ENCODE measurements at regions not wholly inside any gene's neighbourhood (a gene's known extent, or its start where the extent isn't known, plus 50 kb on each side); places are given as distances from the start of the nearest gene placed in this dataset.
"Not testable (repeated sequence)": the region's sequence is repeated elsewhere in the genome, so short reads cannot be mapped to it uniquely, and the experiment has no call there.

DNA sequence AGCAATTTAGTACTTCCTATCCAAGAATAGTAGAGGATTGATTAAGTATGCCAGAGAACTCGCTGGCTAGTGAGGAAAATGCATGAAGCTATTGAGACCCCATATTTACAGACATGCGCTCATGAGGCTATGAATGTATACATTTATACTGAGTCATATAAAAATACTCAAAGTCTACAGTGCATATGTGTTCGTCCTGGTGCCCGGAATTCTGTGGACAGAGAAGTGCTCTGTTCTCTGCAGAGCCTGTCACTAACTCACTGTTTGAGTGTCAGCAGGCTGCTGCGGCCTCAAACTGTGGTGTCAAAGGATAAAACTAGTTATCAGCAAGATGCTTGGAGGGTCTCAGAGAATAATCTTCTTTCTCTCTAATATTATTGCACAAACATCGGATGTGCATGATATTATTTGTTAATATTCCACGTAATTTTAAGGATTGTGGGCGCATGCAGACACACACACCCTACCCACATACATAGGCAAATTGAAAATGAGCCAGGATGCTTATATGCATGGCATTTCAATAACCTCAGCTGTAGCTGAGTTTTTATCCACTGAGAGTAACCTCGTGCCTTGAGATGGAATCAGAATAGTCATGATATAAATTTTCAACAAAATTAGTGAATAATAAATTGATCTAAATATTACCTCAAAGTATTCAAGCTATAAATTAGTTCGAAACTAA is 50.0 kb upstream of the TSC22D2 start:
- DNase-seq: no peak

DNA sequence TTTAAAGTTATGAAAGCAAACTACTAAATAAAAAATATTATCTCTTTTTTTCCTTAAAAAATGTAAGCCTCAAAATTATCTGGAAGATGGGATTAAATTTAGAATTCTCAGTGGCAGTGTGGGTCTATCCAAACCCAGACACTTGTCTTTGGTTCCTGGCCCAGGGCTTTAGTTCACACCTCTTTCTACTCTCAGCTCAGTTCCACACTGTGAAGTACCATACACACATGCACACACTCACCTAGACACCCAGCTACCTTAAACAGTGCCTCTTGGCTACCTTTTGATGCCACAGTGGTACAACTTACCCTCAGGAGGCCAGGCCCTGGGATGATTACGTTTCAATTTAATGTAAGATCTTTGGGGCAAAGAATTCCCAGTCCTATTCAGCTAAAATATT is 51.0 kb upstream of the TSC22D2 start:
- no peak for DNase-seq

DNA sequence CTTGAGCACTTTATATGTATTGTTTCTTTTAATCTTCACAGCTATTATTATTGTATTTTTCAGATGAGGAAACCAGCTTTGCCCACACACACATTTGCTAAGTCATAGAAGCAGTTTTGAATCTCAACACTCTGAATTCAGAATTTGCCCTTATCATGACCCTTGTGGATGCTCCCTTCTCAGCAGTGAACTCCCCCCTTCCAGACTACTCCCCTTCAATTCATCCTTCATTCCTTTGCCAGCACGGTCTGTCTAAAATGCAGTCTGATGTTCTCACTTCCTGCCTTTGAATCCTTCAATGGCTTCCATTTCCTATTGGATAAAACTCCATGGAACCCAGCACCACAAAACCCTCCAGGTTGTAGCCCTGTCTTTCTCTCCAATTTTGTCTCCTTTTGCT is 52.5 kb upstream of the TSC22D2 start:
- DNase-seq: no peak

DNA sequence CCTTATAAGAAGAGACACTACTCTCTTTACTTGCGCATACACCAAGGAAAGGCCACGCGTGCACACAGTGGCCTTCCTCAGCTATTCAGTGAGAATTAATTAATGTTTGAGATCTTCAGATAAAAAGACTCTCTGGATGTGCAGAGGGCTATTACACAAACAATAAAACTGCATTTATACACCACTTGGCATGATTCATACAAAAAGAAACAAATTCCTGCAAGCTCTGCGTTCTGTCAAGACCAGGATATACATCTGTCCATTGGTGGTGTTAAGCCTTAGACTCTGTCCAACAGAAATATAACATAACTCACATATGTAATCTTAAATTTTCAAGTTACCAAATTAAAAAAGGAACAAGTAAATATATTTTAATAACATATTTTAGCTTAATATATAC is 55.2 kb upstream of the TSC22D2 start:
- DNase-seq: no peak

DNA sequence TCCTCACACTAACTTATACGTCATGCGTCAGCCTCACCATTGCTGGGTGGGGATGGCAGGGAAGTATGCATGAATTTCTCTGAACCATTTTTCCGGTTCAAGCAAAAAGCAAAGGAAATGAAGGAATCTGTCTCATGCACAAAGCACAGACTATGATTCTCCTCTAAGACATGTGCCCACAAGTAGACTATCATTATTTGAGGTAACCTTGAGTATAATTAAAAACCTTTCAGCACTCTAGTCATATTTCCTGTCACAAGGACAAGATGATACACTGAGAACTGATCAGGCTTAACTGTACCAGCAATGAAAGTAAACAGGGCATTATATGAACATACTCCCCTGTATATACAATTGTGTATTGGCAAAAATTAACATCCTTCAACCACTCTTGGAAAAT is 56.7 kb upstream of the TSC22D2 start:
- DNase-seq: no peak

DNA sequence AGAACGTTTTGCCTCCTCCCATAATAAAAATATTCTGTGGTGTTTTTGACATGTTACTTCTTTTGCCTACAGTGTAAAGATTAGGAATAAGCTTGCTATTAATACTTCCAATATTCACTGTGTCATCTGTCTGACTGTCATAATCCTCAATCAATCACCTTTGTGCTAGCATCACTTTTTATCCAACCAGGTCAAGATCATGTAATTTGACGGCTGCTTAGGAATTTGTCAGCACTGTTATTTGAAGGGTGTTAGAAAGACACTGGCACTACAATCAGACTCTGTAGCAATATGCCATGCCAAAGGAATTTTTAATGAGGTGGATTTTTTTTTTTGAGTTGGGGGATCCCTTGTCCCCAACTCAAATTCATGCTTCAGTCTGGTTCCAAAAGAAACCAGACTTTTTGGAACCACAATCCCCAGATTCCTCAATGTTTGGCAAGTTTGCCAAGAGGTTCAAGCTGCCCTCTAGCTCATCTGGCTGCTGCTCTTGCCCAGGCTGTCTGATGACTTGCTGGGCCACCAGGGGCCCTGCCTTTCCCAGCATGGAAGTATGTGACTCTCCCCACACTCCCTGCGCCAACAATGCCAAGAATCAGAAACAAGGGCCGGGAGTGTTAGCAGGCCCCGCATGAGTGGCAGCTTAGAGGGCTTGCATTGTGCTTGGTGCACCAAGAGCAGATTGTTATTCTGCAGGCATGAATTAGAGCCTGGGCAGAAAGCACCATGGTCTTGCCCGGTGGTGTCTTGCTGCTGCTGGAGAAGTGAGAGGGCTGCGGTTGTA is 58.6 kb upstream of the TSC22D2 start:
- no peak for DNase-seq

DNA sequence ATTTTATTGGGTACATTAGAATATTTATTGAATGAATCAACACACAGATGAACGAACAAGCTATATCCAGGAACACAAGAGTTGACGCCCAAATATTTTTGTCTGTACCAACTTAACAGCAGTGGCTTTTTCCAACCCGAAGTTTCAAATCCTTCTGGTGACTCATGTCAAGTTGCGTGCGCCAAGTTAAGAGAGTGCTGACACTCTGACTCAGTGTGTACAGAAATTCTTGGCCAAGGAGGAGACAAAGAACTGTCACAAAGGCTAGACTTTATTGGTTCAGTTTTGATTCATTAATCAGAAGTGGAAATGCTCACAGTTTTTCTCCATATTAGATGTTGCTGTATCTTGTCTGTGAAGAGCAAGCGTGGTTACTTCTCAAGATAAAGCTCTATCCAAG is 59.6 kb upstream of the TSC22D2 start:
- DNase-seq: no peak

DNA sequence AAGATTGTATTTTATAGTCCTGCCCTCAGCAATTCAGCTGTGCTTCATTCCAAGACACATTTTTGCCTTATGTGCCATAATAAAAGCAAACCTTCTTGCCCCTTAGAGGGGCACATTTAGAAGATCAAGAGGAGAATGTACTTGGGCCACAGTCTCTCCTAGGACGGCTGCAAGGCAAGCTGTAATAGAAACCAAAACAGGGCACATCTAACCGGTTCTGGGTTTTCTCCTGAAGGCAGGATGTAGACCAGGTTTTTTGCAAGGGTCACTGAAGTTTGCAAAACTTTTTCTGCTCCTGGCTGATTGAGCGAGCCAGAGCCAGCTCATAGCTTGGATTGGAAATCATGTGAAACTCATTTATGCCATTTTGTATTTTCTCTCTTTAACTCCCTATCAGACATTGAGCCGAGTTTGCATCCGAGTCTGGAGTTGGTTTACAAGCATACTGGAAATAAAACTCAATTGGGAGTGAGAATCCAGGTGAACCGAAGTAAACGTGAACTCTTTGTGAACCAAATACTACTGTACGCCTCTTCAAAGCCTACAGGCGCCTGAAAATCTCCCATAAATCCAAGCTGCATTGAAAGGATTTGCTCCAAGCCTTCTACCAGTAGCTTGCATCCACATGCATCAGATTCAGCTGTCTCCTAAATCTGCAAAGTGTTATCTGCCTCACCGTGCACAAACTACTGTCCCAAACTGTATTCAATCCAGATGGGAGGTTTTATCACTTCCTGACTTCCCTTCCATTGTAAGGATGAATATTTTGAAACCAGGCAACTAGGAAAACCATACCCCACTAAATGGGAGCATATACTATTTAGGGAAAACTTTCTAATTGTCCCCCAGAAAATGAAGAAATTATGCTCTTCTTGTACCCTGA is 60.9 kb upstream of the TSC22D2 start:
- no peak for DNase-seq

DNA sequence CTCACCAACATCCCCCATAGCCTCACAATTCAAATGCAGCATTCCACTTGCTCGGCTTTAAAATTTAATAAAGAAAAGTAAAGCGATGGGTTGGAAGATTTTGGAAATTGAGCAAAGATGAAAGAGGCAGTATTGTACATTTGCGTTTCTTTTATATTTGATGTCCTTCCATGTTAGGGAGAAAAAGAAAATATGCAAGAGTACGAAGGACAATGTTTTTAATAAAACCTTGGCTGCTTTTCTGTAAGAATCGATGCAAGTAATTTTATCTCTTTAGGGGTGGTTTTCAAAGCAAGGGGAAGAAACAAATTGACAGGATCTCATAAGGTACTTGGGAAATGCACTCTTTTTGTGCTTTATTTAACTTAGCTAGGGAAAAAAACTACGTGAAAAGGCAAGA is 61.8 kb upstream of the TSC22D2 start:
- DNase-seq: no peak

DNA sequence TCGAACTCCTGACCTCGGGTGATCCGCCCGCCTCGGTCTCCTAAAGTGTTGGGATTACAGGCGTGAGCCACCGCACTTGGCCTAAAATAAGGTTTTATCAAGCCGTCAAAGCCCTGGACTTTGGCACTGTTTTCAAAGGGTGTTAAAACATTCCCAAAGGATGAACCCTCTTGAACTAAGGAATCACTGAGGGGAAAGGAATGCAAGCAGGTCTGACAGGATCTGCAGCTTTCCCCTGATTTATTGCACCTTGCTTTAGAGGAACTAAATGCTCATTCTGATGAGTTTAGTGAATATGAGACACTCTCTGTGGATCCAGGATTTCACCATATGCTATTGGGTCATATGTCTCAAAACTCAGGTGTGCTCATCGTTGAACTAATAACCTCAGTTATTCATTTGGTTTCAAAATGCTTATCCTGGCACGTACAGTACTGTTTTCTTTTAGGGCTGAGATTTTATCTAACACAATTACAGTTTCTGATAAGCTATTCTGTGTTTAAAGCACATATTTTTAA is 63.0 kb upstream of the TSC22D2 start:
- no peak for DNase-seq

DNA sequence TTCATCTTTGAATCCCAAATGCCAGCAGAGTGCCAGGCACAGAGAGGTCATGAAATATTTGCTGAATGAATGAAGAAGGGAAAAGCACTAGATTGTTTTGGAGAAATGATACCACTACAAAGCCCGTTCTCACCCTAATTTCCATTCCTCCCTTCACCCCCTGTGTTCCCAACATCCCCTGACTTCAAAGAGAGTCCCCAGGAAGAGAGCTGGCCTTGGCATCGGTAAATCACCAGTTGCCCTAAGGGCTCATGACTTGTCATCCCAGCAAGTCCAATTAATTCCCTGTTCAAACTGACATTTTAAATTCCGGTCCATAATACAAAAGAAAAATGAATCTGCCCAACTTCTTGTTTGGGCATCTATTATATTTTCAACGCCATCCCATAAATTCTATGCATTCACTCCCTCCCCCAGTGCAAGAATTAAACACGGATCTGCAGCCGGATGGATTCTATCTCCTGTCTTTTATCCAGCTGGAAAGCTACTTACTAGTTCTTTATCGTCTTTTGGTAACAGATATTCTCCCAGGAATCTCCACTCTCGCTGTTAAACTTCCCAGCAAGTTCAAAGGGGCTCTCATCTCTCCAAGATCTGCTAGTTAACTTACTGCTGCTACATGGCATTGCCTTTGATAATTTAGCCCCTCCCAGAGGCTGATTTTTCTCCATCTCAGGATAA is 63.9 kb upstream of the TSC22D2 start:
- no peak for DNase-seq

DNA sequence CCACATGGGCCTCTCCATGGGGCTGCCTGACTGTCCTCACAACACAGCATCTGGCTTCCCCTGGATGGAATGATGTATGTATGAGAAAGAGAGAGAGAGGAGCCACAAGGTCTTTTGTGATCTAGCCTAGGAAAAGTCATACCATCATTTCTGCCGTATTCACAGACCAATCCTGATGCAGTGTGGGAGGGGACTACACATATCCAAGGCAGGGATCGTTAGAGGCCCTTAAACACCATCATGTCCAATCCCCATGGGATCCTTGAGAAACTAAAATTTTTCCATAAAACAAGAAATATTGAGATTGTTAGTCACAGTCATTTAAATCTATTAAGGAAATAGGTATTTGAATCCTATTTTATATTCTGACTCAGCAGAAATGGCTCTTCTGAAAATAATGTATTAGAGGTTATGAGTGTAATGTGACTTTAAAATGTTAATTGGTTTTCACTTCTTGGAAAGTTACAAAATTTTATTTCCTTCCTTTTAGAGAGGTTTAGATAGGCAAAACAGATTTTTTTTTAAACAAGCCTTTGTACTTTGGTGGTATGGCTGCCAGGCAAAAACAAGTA is 65.1 kb upstream of the TSC22D2 start:
- no peak for DNase-seq

DNA sequence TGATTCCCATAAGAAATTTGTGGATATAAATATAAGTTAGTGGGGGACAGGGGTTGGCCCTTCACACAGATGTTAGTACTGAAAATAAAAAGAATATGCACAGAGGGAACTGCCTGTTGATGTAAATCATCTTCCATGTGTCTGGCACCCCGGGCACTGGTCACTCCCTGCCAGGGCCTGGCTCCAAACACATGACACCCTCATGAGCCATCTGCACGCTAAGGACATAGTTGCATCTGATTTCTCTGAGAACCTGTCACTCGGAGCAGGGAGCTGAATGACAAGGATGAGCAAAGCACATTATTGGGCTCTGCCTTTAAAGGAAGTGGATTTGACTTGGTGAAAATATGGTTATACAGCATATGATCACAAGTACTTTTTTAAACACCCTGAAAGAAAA is 66.2 kb upstream of the TSC22D2 start:
- no peak for DNase-seq

DNA sequence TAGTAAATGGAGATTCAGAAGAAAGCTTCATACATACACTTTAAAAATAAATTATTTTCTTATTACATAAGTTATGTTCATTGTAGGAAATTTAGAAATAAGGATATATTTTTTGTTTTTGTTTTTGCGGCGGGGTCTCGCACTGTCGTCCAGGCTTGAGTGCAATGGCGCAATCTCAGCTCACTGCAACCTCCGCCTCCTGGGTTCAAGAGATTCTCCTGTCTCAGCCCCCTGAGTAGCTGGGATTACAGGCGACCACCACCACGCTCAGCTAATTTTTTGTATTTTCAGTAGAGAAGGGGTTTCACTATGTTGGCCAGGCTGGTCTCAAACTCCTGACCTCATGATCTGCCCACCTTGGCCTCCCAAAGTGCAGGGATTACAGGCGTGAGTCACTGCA is 71.7 kb upstream of the TSC22D2 start:
- not testable (repeated sequence) for DNase-seq

DNA sequence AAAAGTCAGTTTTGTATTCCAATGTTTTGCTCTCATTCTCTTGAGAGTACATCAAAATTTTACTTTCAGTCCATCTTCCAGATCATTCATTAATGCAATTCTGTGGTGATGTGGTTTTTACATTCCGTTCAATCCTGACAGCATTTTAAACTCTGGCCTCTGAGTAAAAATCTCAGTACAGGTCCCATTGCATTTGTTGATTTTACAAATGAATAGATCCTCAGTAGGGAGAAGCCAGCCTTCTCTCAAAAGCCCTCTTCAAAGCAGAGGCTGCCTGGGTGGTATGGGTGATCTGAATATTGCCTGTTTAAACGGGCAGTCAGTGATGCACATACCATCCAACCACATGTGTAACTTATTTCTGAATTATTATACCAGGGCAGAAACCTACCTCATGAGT is 72.5 kb upstream of the TSC22D2 start:
- no peak for DNase-seq

DNA sequence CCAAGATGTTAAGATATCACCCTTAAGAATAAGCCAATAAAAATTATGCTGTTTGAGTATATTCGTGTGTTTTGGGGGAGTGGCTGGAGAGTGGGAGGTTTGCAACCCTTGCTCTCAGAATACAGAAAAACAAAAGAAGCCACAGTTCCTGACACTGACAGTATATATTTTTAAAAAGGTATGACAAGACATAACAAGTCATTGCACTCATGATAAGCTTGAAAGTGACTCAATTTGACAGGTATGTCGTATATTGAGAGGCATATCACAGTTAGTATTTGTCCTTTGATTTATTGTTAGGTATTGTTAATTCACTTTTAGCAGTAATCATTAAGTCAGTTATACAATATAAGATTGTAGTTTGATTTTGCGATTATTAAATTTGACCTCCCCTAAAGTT is 73.1 kb upstream of the TSC22D2 start:
- no peak for DNase-seq

DNA sequence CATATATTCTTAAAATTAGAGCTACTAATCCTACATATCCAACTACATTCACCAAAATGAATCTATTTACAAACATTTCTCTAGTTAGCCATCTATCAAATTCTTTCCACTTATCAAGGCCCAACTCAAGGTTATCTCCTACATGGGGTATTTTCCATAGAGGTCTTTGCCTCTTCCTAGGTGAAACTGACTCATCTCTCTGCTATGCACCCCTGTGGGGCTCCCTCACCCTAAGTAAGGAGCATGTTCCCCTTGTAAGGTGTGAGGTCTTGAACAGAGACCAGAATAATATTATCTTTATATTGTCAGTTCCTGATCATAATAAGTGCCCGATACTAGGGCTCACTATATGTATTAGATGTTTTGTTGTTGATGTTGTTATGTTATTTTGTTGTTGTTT is 74.6 kb upstream of the TSC22D2 start:
- DNase-seq: no peak

DNA sequence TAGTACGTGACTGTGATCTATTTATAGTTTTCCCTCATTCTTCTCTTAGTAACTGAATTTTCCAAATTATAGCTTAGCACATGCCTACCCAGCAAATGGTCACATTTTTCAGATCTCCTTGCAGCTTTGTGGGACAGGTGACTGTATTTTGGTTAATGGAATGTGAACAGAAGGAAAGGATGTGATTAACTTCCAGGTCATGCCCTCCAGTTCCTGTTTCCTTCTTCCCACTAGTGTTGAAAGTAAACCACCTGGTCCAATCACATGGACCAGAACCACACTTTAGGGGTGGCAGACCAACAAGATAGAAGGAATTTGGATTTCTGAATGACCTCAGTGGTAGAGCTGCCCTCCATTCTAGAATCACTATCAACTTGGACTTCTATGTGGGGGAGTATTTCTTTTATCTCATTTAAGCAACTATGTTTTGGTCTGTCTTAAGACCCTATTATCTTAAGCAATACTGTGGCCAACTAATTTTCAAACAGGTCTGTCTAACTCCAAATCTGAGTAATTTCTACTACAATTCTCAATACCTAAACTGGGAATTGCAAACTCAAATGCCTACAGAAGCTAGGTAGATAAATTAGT is 76.0 kb upstream of the TSC22D2 start:
- DNase-seq: no peak

DNA sequence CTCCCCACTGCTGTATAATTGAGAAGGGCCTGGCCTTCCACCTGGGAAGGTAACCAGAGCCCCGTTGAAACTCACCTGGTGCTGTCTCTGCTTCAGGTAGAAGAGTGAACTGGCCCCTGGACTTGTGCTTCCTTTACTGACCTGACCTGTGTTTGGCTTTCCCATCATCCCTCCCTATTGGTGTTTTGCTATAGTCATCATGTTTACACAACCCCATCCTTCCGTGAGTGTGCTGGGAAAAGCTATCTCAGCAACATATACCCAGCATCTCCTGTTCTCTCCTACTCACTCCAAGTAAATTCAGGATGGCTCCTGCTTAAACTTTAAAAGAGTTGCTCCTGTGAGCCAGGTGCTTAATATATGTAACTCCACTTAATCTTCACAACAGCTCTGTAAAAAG is 77.2 kb upstream of the TSC22D2 start:
- DNase-seq: no peak

DNA sequence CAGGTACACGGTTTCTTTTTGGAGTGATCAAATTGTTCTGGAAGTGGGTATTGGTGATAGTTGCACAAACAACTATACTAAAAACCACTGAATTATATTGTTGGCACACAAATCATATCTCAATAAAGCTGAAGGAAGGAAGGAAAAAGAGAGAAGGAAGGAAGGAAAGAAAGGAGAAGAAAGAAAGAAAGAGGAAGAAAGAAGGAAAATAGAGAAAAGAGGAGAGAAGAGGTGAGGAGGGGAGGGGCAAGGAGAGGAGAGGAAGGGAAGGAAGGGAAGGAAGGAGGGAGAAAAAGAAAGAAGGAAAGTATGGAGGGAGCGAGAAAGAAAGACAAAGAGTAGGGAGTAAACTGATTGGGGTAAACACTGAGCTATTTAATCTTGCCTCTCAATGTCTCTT is 77.9 kb upstream of the TSC22D2 start:
- no peak for DNase-seq

DNA sequence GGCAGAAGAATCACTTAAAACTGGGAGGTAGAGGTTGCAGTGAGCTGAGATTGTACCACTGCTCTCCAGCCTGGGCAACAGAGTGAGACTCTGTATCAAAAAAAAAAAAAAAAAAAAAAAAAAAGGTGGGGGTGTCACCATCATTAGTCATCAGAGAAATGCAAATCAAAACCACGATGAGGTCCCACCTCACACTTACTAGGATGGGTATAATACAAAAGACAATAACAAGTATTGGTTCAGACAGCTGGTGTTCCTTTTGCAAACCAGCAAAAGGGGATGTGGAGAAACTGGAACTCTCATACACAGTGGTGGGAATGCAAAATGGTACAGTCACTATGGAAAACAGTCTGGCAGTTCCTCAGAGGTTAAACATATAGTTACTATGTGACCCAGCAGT is 78.7 kb upstream of the TSC22D2 start:
- DNase-seq: no peak

DNA sequence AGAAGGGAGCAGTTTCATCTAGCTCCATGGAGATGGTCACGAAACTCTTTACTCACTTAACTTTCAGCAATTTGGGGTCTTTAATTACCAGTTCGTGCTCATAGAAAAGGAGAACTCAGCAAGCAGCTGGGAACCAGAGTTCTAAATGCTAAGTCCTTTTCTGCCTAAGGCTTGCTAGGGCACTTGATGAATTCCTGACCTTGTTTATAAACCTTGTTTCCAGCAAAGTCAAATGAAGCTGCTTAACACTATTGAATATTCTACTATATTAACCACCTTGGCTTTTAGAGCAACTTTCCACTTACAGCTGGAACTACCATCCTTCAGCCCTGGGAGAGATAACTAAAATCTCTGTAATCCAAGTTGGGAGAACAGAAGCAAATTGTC is 79.5 kb upstream of the TSC22D2 start:
- no peak for DNase-seq

All from NCI-H524 treated with DMSO at 0.1 percent for 48 hours (cell line).